ENCODE measurements at regions not wholly inside any gene's neighbourhood (a gene's known extent, or its start where the extent isn't known, plus 50 kb on each side); places are given as distances from the start of the nearest gene placed in this dataset.

- Histone ChIP-seq H3K9me3 (ENCODE audit: insufficient read depth, low read depth, low read length) (no peaks in the 10 kb centered on the region; the same call in 1 of the 2 replicates), H3K4me1 (ENCODE audit: insufficient read depth, low read length) (no peaks in the 10 kb centered on the region), H3K27me3 (ENCODE audit: insufficient read depth, low read length) (no peaks in the 10 kb centered on the region), H3K4me3 (ENCODE audit: low read length) (no peak overlapping the region), H3K27ac (ENCODE audit: low read length) (no peak overlapping the region), H3K9ac (ENCODE audit: low read depth, low read length) (no peak overlapping the region), H3K36me3 (ENCODE audit: insufficient read depth, low read depth, low read length) (no peaks in the 10 kb centered on the region)
Observed at GRCh38 chr1:238783633-238784032, 602.7 kb upstream of the CHRM3 start.

GRCh38 chr1:238779716-238780115 lies 606.7 kb upstream of the CHRM3 start:
- Histone ChIP-seq H3K9me3 (ENCODE audit: insufficient read depth, low read depth, low read length) (no peaks in the 10 kb centered on the region; the same call in 1 of the 2 replicates), H3K4me1 (ENCODE audit: insufficient read depth, low read length) (no peaks in the 10 kb centered on the region), H3K27ac (ENCODE audit: low read length) (no peak overlapping the region), H3K9ac (ENCODE audit: low read depth, low read length) (no peak overlapping the region), H3K27me3 (ENCODE audit: insufficient read depth, low read length) (no peaks in the 10 kb centered on the region), H3K36me3 (ENCODE audit: insufficient read depth, low read depth, low read length) (no peaks in the 10 kb centered on the region), H3K4me3 (ENCODE audit: low read length) (no peak overlapping the region)

GRCh38 chr1:238778113-238778512 lies 608.3 kb upstream of the CHRM3 start:
- Histone ChIP-seq H3K4me3 (ENCODE audit: low read length) (no peak overlapping the region), H3K27ac (ENCODE audit: low read length) (no peak overlapping the region), H3K27me3 (ENCODE audit: insufficient read depth, low read length) (no peaks in the 10 kb centered on the region), H3K36me3 (ENCODE audit: insufficient read depth, low read depth, low read length) (no peaks in the 10 kb centered on the region), H3K9me3 (ENCODE audit: insufficient read depth, low read depth, low read length) (no peaks in the 10 kb centered on the region; the same call in 1 of the 2 replicates), H3K4me1 (ENCODE audit: insufficient read depth, low read length) (no peaks in the 10 kb centered on the region), H3K9ac (ENCODE audit: low read depth, low read length) (no peak overlapping the region)

GRCh38 chr1:238777551-238777950 lies 608.8 kb upstream of the CHRM3 start:
- H3K27ac ChIP-seq (ENCODE audit: low read length) = no peak overlapping the region

GRCh38 chr1:238776126-238776525 lies 610.2 kb upstream of the CHRM3 start:
- H3K36me3 ChIP-seq (ENCODE audit: insufficient read depth, low read depth, low read length) = no peaks in the 10 kb centered on the region
- no peak overlapping the region for H3K4me3 ChIP-seq (ENCODE audit: low read length)
- no peak overlapping the region for H3K27ac ChIP-seq (ENCODE audit: low read length)
- H3K9me3 ChIP-seq (ENCODE audit: insufficient read depth, low read depth, low read length) = no peaks in the 10 kb centered on the region
- no peak overlapping the region for H3K9ac ChIP-seq (ENCODE audit: low read depth, low read length)
- H3K27me3 ChIP-seq (ENCODE audit: insufficient read depth, low read length) = no peaks in the 10 kb centered on the region
- H3K4me1 ChIP-seq (ENCODE audit: insufficient read depth, low read length) = no peaks in the 10 kb centered on the region

More at GRCh38 chr1:238777551-238777950, 608.8 kb upstream of the CHRM3 start:
- Histone ChIP-seq H3K27me3 (ENCODE audit: insufficient read depth, low read length) (no peaks in the 10 kb centered on the region), H3K4me1 (ENCODE audit: insufficient read depth, low read length) (no peaks in the 10 kb centered on the region), H3K36me3 (ENCODE audit: insufficient read depth, low read depth, low read length) (no peaks in the 10 kb centered on the region), H3K9ac (ENCODE audit: low read depth, low read length) (no peak overlapping the region), H3K9me3 (ENCODE audit: insufficient read depth, low read depth, low read length) (no peaks in the 10 kb centered on the region; the same call in 1 of the 2 replicates), H3K4me3 (ENCODE audit: low read length) (no peak overlapping the region)

GRCh38 chr1:238772322-238772721 lies 614.0 kb upstream of the CHRM3 start:
- Histone ChIP-seq H3K4me3 (ENCODE audit: low read length) (no peak overlapping the region), H3K9me3 (ENCODE audit: insufficient read depth, low read depth, low read length) (no peaks in the 10 kb centered on the region), H3K4me1 (ENCODE audit: insufficient read depth, low read length) (no peaks in the 10 kb centered on the region), H3K27me3 (ENCODE audit: insufficient read depth, low read length) (no peaks in the 10 kb centered on the region), H3K36me3 (ENCODE audit: insufficient read depth, low read depth, low read length) (no peaks in the 10 kb centered on the region), H3K27ac (ENCODE audit: low read length) (no peak overlapping the region), H3K9ac (ENCODE audit: low read depth, low read length) (no peak overlapping the region)

GRCh38 chr1:238767321-238767720 lies 619.0 kb upstream of the CHRM3 start:
- Histone ChIP-seq H3K36me3 (ENCODE audit: insufficient read depth, low read depth, low read length) (no peaks in the 10 kb centered on the region), H3K27me3 (ENCODE audit: insufficient read depth, low read length) (no peaks in the 10 kb centered on the region), H3K9ac (ENCODE audit: low read depth, low read length) (no peak overlapping the region), H3K4me1 (ENCODE audit: insufficient read depth, low read length) (no peaks in the 10 kb centered on the region), H3K4me3 (ENCODE audit: low read length) (no peak overlapping the region), H3K27ac (ENCODE audit: low read length) (no peak overlapping the region), H3K9me3 (ENCODE audit: insufficient read depth, low read depth, low read length) (peaks cover 27% of the 10 kb centered on the region)

- Histone ChIP-seq H3K4me1 (ENCODE audit: insufficient read depth, low read length) (no peaks in the 10 kb centered on the region), H3K27me3 (ENCODE audit: insufficient read depth, low read length) (no peaks in the 10 kb centered on the region), H3K4me3 (ENCODE audit: low read length) (no peak overlapping the region), H3K9me3 (ENCODE audit: insufficient read depth, low read depth, low read length) (peaks cover 27% of the 10 kb centered on the region), H3K36me3 (ENCODE audit: insufficient read depth, low read depth, low read length) (no peaks in the 10 kb centered on the region), H3K9ac (ENCODE audit: low read depth, low read length) (no peak overlapping the region), H3K27ac (ENCODE audit: low read length) (no peak overlapping the region)
Observed at GRCh38 chr1:238764779-238765178, 621.6 kb upstream of the CHRM3 start.

GRCh38 chr1:238753252-238753651 lies 633.1 kb upstream of the CHRM3 start:
- Histone ChIP-seq H3K9me3 (ENCODE audit: insufficient read depth, low read depth, low read length) (no peaks in the 10 kb centered on the region), H3K9ac (ENCODE audit: low read depth, low read length) (no peak overlapping the region), H3K27ac (ENCODE audit: low read length) (no peak overlapping the region), H3K4me3 (ENCODE audit: low read length) (no peak overlapping the region; the same call in 1 of the 2 replicates), H3K4me1 (ENCODE audit: insufficient read depth, low read length) (peaks cover 11% of the 10 kb centered on the region; the same call in 1 of the 2 replicates), H3K27me3 (ENCODE audit: insufficient read depth, low read length) (no peaks in the 10 kb centered on the region), H3K36me3 (ENCODE audit: insufficient read depth, low read depth, low read length) (no peaks in the 10 kb centered on the region)

GRCh38 chr1:238752327-238752726 lies 634.0 kb upstream of the CHRM3 start:
- Histone ChIP-seq H3K27ac (ENCODE audit: low read length) (no peak overlapping the region), H3K4me3 (ENCODE audit: low read length) (no peak overlapping the region), H3K4me1 (ENCODE audit: insufficient read depth, low read length) (peaks cover 11% of the 10 kb centered on the region; the same call in 1 of the 2 replicates), H3K9me3 (ENCODE audit: insufficient read depth, low read depth, low read length) (no peaks in the 10 kb centered on the region), H3K27me3 (ENCODE audit: insufficient read depth, low read length) (no peaks in the 10 kb centered on the region), H3K9ac (ENCODE audit: low read depth, low read length) (no peak overlapping the region; the same call in 1 of the 2 replicates), H3K36me3 (ENCODE audit: insufficient read depth, low read depth, low read length) (no peaks in the 10 kb centered on the region)

GRCh38 chr1:238745069-238745468 lies 641.3 kb upstream of the CHRM3 start:
- peaks cover 20% of the 10 kb centered on the region for H3K9me3 ChIP-seq (ENCODE audit: insufficient read depth, low read depth, low read length)
- H3K36me3 ChIP-seq (ENCODE audit: insufficient read depth, low read depth, low read length) = no peaks in the 10 kb centered on the region
- no peak overlapping the region for H3K4me3 ChIP-seq (ENCODE audit: low read length)
- no peaks in the 10 kb centered on the region for H3K27me3 ChIP-seq (ENCODE audit: insufficient read depth, low read length)
- H3K9ac ChIP-seq (ENCODE audit: low read depth, low read length) = no peak overlapping the region
- no peaks in the 10 kb centered on the region for H3K4me1 ChIP-seq (ENCODE audit: insufficient read depth, low read length)
- no peak overlapping the region for H3K27ac ChIP-seq (ENCODE audit: low read length)

GRCh38 chr1:238738892-238739291 lies 647.5 kb upstream of the CHRM3 start:
- H3K27ac ChIP-seq (ENCODE audit: low read length) = no peak overlapping the region
- no peak overlapping the region for H3K4me3 ChIP-seq (ENCODE audit: low read length)
- no peaks in the 10 kb centered on the region for H3K36me3 ChIP-seq (ENCODE audit: insufficient read depth, low read depth, low read length)

More at GRCh38 chr1:238738892-238739291, 647.5 kb upstream of the CHRM3 start:
- Histone ChIP-seq H3K4me1 (ENCODE audit: insufficient read depth, low read length) (no peaks in the 10 kb centered on the region), H3K9ac (ENCODE audit: low read depth, low read length) (no peak overlapping the region), H3K27me3 (ENCODE audit: insufficient read depth, low read length) (no peaks in the 10 kb centered on the region), H3K9me3 (ENCODE audit: insufficient read depth, low read depth, low read length) (no peaks in the 10 kb centered on the region; the same call in 1 of the 2 replicates)
